ENCODE measurements at regions not wholly inside any gene's neighbourhood (a gene's known extent, or its start where the extent isn't known, plus 50 kb on each side); places are given as distances from the start of the nearest gene placed in this dataset.

DNA sequence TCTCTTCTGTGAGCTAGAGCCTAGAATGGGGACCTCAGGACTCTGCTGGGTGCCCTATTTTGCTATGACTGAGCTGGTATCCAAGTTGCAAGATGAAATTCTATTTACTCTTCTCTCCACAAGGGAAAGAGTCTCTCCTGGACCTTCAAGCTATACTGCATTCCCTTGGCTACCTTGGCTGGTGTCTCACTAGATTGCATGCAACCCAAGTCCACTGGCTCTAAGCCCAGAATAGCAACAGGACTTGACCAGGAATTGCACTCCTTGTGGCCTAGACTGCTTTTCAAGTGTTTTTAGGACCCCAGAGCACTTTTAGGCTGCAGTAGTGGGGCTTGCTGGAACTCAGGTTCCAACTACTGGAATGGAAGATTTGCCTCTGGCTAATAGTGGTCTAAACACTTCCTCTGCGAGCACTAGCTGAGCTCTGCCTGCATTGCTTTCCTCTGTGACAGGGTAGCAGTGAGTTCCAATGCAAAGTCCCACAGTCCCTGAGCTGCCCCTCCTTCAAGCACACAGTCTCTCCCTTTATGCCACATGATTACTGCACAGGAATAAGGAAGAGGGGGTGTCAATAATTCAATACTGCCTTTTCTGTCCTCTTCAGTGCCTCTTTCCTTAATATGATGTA lies 1009.1 kb upstream of the FLRT2 start:
- no peak for DNase-seq (ENCODE audit: low read depth in 2 of 3, low spot score in 2 of 3)

DNA sequence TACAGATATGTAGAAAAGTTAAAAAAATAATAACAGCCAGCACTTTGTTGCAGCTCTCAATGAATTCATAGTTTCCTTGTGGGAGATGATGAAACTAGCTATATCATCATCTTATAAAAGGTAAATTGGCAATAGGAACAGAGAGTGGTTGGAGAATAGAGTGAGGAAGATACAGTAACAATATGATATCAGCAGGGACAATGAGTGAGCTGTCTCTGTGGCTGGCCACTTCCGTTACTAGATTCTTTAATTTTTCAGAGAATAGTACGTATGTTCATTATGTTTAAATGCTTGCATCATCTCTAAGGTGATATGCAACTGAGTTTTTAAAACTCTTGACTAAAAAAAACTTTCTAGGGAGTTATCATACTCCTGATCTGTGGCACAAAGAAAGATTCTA lies 1006.2 kb upstream of the FLRT2 start:
- DNase-seq (ENCODE audit: low read depth in 2 of 3, low spot score in 2 of 3), result no peak

DNA sequence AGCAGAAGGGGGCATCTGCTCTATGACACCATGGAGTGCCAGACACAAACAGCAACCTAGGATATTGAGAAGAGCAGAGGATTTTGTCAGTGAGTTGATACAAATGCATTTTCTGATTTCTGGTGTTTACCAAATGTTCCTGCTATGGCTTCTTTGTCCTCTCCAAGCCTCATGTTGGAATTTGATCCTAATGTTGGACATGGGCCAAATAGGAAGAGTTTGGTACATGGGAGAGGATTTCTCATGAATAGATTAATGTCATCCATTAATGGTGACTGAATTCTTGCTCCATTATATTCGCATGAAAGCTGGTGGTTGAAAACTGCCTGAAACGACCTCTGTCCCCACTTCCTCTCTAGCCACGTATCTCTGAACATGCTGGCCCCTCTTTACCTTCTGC lies 1002.2 kb upstream of the FLRT2 start:
- no peak for DNase-seq (ENCODE audit: low read depth in 2 of 3, low spot score in 2 of 3)

DNA sequence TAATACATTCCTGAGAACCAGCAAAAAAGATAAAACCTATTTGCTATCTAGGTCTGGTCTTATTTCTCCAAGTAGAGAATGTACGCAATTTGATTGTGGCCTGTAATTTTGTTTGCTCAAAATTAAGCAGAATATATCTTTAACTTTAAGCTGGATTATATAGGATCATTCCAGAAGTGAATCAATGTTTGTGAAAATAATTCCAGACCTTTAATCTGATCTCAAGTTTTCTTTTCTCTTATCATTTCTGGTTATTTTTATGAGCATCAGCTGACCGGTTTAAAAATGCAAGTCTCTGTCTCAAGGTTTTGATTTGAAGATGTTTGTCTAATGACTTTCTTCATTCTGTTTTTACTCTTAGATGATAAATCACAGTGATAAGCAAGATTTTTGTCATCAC lies 997.9 kb upstream of the FLRT2 start:
- DNase-seq (ENCODE audit: low read depth in 2 of 3, low spot score in 2 of 3), result no peak

DNA sequence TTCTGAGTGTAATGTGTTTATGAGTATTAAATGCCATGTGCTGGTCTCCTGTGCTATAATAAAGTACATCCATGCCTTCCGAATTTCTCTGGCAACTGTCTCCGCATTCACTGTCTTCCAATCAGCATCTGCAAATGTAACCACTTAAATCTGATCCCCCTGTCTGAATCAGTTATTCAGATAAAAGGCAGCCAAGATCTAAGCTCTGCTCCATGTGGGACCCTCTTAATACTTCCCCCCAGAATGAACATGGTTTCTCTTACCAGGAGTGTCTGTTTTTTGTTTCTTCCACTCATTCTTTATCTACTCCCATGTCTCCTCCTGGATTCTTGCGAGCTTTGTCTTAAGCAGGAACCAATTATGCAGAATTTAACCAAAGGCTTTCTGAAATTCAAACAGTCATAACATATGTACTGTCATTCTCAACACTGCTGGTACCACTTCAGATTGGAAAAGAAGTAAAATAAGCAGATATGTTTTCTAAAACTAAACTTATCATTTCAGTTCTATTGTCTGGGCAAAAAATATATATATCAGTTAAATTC lies 996.7 kb upstream of the FLRT2 start:
- DNase-seq (ENCODE audit: low read depth in 2 of 3, low spot score in 2 of 3), result no peak

DNA sequence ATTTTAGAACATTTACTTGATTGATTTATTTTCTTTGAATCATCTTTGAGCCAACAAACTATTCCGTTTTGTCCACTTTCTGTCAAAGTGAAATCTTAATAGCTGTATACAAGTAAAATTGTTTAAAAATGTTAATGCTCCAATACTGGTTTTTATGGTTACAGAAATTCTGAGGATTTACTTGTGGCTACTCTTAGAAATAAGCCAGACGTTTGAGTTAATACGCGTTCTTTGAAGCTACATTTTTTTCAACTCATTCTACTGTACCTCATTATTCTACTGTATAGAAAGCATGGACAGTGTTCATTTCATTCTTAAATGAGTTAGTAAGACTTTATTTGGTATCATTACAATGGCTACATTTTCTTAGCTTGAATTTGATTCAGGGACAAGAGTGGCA lies 996.2 kb upstream of the FLRT2 start:
- DNase-seq (ENCODE audit: low read depth in 2 of 3, low spot score in 2 of 3), result no peak

DNA sequence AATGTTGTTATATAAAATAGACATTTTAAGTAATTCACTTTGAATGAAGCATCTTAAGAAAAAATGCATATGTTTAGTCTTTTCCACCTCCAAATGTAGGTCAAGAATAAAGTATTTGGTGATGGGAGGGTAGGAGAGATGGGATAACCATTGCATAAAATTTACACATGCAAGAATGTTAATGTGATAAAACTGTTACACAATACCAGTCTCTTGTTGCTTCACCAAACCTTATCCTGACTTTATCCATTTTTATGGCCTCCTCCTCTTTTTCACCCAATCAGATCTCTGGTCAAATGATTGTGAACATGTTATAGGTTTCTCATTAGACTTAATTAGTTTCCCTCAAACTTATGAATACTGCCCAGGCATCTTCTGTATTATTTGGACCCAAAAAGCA lies 994.5 kb upstream of the FLRT2 start:
- DNase-seq (ENCODE audit: low read depth in 2 of 3, low spot score in 2 of 3), result no peak

DNA sequence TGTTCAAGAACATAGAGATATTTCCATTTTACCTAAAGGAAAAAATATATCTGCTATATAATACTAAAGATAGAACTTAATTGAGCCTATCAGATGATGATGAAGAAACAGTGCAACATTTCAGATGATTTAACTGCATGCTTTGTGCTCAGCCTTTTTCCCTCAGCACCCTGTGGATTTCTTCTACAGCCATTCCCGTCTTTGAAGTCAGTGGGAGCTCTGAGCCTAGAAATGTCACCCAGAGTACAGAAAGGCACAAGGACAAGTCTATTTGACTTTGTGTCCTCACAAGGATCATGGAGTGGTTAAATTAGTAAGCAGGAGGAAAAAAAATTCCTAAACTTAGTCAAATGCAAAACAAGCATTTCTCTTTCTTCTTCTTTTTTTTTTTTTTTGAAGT lies 994.0 kb upstream of the FLRT2 start:
- no peak for DNase-seq (ENCODE audit: low read depth in 2 of 3, low spot score in 2 of 3)

DNA sequence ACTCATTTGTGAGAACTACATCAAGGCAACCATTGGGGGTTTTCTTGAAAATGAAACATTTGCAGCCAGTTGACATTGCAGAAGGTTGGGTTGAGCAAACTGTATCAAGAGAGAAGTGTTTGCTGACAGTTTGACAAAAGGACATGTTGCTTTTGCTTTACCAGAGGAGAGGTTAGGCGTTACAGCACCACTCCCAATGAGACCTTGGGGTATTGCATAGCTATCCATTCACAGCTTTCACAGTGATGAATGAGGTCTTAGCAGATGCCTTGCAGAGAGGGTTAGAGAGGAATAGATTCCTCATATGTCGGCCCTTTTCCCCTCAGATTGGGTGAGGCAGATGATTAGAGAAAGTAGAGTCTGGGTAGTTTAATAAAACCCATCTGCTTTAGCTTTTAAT lies 988.9 kb upstream of the FLRT2 start:
- DNase-seq (ENCODE audit: low read depth in 2 of 3, low spot score in 2 of 3), result no peak

DNA sequence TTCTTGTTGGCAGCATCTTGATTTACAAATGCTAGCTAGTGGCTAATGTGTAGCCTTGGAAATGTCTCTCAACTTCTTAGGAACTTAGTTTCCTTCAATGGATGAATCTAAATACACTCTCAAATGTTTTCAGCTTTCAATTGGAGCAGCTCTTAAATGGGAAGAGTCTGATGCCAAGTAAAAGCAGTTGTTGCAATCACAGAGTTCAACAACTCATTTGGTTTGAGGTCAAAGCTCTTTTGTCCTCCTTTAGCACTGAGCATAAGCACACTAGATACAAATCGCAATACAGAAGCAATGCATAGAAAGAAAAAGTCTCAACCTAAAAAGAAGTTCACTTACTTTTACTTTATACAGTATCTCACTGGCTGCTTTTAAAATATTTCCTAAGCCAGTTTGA lies 986.1 kb upstream of the FLRT2 start:
- no peak for DNase-seq (ENCODE audit: low read depth in 2 of 3, low spot score in 2 of 3)

DNA sequence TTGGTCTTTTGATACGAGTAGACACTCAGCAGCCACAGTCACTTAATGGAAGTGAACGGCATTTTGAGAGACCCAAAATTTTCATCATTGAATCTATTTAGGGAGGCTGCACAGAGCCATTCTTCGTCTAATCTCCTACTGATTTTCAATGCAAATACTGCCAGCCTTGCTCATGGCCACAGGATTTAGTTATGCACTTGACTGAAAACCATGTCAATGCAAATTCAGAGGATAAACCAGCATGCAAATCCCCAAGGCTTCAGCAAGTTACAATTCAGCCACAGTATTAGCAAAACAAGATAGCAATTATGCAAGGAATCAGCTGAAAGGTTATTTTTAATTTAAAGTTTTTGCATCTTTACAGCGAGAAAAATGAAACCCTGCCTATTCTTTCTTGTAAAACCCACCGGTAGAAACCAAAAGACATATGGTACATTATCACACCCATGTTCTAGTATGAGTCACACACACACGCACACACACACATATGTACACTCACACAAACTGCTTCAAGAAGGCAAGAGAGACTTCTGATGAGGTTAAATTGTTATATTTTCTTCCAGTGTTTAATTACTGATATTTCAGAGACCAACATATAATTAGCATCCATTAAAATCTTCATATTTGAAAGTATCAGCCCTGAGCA lies 985.3 kb upstream of the FLRT2 start:
- DNase-seq (ENCODE audit: low read depth in 2 of 3, low spot score in 2 of 3), result no peak

DNA sequence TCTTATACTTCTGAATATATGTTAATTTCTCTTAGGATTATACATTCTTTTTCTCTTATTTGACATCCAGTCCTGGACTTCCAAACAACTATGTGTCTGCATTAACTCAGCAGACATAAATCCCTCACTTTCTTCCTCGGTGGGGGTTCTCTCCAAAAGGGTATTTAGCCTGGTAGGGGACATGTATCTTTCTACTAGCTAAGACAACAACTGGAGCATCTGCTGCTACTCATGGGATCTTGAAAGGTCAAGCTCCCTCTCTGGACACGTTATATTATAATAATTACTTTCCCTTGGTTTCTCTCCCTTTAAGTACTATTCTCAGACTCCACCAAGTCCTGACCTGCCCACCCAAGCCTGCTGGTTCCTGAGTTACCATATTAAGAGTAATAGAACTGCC lies 983.7 kb upstream of the FLRT2 start:
- DNase-seq (ENCODE audit: low read depth in 2 of 3, low spot score in 2 of 3), result no peak

DNA sequence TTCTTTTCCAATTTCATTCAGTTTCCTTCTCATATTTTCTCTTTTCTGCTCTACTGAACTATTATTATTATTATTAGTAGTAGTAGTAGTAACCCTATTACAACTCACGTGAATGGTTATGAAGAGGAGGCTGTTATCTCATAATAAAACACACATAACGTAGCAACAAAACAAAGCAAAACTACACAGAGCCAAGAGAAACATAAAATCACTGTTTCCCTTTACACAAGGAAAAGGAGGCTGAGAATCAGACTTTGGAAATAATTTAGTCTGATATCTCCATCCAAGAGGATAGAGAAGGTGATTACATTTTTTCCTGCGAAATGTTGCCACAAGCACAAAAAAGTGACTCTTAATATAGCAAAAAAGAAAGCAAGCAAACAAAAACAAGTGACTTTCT lies 975.8 kb upstream of the FLRT2 start:
- DNase-seq (ENCODE audit: low read depth in 2 of 3, low spot score in 2 of 3), result no peak

DNA sequence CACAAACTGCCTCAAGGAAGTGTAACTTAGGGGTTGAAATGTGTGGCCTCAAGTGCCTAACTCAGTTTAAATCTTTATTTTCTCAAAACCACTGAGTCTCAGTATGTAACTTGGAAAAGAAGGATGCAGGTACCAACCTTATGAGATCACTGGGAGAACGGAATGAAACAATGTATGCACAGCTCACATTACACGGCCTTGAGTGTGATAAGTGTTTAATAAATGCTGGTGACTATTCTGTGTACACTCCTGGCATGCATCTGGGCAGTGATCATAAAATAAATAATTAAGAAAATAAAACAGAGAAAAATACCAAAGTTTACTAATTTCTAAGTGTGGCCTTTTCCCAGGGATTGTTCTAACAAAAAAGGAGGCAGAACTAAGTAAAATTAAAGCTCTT lies 974.5 kb upstream of the FLRT2 start:
- no peak for DNase-seq (ENCODE audit: low read depth in 2 of 3, low spot score in 2 of 3)

DNA sequence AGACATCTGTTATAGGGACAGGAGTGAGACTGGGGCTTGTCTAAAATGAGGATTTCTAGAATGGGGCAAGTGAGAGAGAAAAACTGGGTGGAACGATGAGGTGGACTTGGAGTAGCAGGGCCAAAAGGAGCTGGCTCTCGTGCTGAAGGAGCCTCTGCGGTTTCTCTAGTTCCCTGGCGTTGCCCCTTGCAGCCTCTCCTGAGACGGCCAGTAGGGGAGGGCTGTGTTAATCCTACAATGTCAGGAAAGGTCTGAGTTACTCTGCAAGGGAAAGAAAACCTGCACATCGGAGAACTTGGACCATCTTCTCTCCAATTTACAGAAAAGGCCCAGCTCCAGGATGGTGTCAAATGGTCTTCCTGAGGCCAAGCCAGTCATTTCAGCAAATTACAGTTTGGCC lies 963.8 kb upstream of the FLRT2 start:
- no peak for DNase-seq (ENCODE audit: low read depth in 2 of 3, low spot score in 2 of 3)

DNA sequence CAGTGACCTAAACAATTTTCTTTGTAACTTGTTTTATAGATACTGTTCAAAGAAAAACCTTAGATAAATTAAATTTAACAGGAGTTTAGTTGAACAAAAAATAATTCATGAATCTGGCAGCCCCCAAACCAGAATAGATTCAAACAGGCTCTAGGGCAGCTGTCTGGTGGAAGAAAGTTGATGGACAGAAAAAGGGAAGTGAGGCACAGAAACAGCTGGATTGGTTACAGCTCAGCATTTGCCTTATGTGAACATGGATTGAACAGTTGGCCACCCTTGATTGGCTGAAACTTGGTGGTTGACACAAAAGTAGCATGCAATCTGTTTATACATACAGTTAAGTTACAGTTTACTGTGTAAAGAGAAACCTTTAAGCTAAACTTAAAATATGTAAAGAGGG lies 954.3 kb upstream of the FLRT2 start:
- DNase-seq (ENCODE audit: low read depth in 2 of 3, low spot score in 2 of 3), result no peak

DNA sequence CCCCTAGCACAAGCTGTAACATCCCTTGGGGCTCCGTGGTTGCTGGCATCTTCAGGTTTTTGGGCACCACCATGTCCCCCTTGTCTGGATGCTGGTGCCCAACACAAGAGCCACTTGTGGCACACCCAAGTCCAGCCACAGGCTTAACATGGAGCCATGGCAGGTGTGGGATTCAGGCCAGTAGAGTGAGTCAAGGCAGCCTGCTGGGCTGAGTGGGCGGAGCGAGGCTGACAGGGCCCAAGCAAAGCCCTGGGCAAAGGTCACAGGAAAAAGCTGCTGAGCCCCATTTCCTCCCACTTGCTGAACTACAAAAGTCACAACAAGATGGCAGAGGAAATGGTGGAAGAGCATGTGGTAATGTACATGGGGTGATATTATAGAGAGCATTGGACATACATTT lies 950.7 kb upstream of the FLRT2 start:
- no peak for DNase-seq (ENCODE audit: low read depth in 2 of 3, low spot score in 2 of 3)

DNA sequence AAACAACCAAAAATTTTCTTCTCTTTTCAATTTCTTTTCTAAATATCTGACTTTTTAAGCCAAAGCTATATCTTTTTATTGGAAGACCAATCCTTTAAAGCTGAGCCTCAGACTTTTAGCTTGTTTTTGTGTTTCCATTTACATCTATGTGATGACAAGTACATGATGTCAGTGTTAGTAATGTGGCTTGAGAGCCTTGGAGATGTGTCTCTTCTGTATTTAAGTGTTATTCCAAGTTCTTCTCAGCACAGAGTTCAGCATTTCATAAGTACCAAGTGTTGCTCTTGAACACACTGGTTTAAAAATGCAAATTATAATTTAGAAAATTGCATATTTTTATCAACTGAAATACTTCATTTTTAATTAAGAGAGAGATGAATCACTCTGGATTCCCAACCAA lies 948.9 kb upstream of the FLRT2 start:
- DNase-seq (ENCODE audit: low read depth in 2 of 3, low spot score in 2 of 3), result no peak

DNA sequence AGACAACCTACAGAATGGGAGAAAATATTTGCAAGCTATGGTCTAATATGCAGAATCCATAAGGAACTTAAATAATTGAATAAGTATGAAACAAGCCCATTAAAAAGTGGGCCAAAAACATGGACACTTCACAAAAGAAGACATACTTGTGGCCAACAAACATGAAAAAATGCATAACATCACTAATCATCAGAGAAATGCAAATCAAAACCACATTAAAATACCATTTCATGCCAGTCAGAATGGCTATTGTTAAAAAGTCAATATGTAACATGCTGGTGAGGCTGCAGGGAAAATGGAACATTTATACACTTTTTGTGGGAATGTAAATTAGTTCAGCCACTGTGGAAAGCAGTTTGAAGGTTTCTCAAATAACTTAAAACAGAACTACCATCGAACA lies 945.4 kb upstream of the FLRT2 start:
- DNase-seq (ENCODE audit: low read depth in 2 of 3, low spot score in 2 of 3), result no peak

DNA sequence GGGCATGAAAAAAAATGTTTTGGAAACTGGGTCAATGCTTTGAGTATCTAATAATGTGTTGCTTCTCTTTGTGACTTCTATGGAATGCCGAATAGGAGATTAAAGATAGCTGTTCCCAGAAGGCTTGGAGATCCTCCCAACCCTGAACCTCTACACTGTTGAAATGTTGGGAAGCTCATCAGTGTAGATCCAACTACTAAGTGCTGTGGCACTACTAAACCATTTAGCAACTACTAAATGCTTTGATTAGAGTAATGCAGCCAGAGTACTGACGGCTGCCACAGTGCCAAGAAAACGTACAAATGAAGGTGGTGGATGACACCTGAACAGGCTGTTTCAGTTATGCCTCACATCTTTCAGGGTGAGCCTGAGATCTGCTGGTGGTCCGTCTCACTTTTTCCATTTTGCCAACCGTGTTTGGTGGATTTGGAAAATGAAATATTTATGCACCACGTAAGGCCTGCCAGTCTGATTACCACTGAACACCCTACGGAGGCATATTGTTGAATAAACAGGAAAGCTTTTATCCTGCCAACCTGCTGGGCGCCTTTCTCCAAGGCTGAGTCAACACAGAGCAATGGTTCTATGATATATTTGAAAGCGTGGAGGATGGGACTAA lies 938.0 kb upstream of the FLRT2 start:
- DNase-seq (ENCODE audit: low read depth in 2 of 3, low spot score in 2 of 3), result no peak

DNA sequence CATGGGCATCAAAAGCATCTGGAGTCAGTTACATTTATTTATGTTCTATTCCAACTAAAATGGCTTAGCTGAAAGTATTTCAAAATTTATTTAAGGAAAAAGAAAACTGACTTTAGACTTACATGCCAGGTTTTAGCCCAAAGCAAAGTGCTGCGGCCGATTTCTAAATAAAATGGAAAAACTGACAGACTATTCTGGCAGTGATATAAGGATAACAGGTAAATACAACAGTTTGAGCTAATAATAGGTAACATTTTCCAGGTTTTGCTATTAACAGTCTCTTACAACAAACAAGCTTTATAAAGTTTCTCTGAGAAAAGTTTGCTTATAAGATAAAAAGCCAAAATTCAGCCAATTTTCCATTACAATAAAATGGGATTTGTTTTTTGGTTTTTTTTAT lies 937.2 kb upstream of the FLRT2 start:
- no peak for DNase-seq (ENCODE audit: low read depth in 2 of 3, low spot score in 2 of 3)

DNA sequence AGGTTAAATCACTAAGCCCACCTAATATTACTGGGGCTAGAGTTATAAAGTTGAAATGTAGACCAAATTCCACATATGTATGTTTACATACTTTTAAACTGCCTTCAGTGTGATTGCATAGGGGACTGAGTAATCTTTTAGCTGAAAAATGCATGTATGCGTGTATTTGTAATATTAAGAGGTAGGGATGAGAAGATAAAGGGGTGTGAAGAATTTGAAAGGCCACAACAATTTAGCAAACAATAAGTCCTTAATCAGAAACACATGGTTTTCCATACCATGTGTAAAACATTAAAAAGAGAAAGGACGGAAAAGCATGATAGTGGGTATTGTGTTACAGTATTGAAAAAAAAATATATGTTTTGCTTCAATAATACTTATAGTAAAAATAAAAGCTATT lies 919.9 kb upstream of the FLRT2 start:
- no peak for DNase-seq (ENCODE audit: low read depth in 2 of 3, low spot score in 2 of 3)

DNA sequence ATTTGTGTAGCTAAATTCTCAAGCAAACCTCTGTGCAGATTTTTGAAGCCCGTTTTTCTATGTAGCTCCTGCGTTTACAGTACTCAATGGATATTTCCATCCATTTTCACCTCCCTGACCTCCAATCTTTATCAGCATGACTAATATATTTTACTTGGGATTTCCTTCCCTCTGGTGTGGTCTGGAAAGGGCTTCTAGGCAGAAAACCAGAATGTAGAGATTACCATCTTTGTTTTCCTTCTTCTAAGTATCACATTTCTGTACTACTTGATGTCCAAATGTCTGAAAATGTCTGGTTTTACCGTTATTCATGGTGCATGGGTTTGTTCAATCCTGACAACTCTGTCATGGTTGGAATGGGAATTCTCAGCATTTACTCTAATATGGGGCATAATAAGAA lies 907.6 kb upstream of the FLRT2 start:
- no peak for DNase-seq (ENCODE audit: low read depth in 2 of 3, low spot score in 2 of 3)

All from activated CD8-positive, alpha-beta memory T cell treated with anti-CD3 and anti-CD28 coated beads for 48 hours (primary cell).